GM23248 (cell line): ENCODE measurements at regions not wholly inside any gene's neighbourhood (a gene's known extent, or its start where the extent isn't known, plus 50 kb on each side); places are given as distances from the start of the nearest gene placed in this dataset.
"Not testable (repeated sequence)": the region's sequence is repeated elsewhere in the genome, so short reads cannot be mapped to it uniquely, and the experiment has no call there.

ENCODE experiments used
- DNase-seq: peaks from one replicate; pipeline ENCODE4 v3.0.0-alpha.2; 2015
- H2AFZ ChIP-seq: fragments of 200-600 bp; sonication (generic); 2 replicates; pipeline ENCODE4 v1.6.1; 2016; ENCODE audit warnings: antibody characterized with exemption
- H3F3A ChIP-seq: fragments of 200-600 bp; sonication (generic); 2 replicates; pipeline ENCODE4 v1.6.1; 2016; ENCODE audit warnings: mild to moderate bottlenecking, antibody characterized with exemption, mixed run types; ENCODE audit not compliant: insufficient read depth
- H3K27ac ChIP-seq: fragments of 200-600 bp; sonication (generic); 2 replicates; pipeline ENCODE4 v1.5.1; 2016; ENCODE audit warnings: mild to moderate bottlenecking
- H3K27me3 ChIP-seq: fragments of 200-600 bp; sonication (generic); replicated peaks from 2 replicates; pipeline ENCODE4 v1.6.1; 2016; ENCODE audit warnings: mild to moderate bottlenecking; ENCODE audit not compliant: insufficient read depth
- H3K36me3 ChIP-seq: fragments of 200-600 bp; sonication (generic); 2 replicates; pipeline ENCODE4 v1.6.1; 2016; ENCODE audit warnings: low read depth, mild to moderate bottlenecking
- H3K4me1 ChIP-seq: fragments of 200-600 bp; sonication (generic); 2 replicates; pipeline ENCODE4 v1.6.1; 2016; ENCODE audit warnings: mild to moderate bottlenecking; ENCODE audit not compliant: insufficient read depth
- H3K4me2 ChIP-seq: fragments of 200-600 bp; sonication (generic); one replicate; pipeline ENCODE4 v1.6.1; 2016; ENCODE audit warnings: mild to moderate bottlenecking; ENCODE audit not compliant: unreplicated experiment
- H3K4me3 ChIP-seq: fragments of 200-600 bp; sonication (generic); 2 replicates; pipeline ENCODE4 v1.5.1; 2016; ENCODE audit warnings: mild to moderate bottlenecking
- H3K79me2 ChIP-seq: fragments of 200-600 bp; sonication (generic); 2 replicates; pipeline ENCODE4 v1.6.1; 2016; ENCODE audit warnings: mild to moderate bottlenecking; ENCODE audit not compliant: insufficient read depth
- H3K9ac ChIP-seq: fragments of 200-600 bp; sonication (generic); 2 replicates; pipeline ENCODE4 v1.6.1; 2016; ENCODE audit warnings: mild to moderate bottlenecking
- H3K9me2 ChIP-seq: fragments of 200-600 bp; sonication (generic); 2 replicates; pipeline ENCODE4 v1.6.1; 2016; ENCODE audit warnings: mixed run types, mild to moderate bottlenecking, moderate library complexity; ENCODE audit not compliant: insufficient read depth
- H3K9me3 ChIP-seq: fragments of 200-600 bp; sonication (generic); one replicate; pipeline ENCODE4 v1.6.1; 2017; ENCODE audit warnings: low read depth
- H4K20me1 ChIP-seq: fragments of 200-600 bp; sonication (generic); 2 replicates; pipeline ENCODE4 v1.6.0; 2016; ENCODE audit not compliant: insufficient read depth
- EZH2 ChIP-seq: fragments of 200-600 bp; sonication (generic); IDR thresholded peaks from 2 replicates; pipeline ENCODE4 v1.6.1; 2018; ENCODE audit warnings: antibody characterized with exemption, mild to moderate bottlenecking; ENCODE audit not compliant: insufficient read depth, poor library complexity, severe bottlenecking
- EZH2phosphoT487 ChIP-seq: fragments of 200-600 bp; sonication (generic); IDR thresholded peaks from 2 replicates; pipeline ENCODE4 v1.6.1; 2018; ENCODE audit warnings: antibody characterized with exemption, moderate library complexity, mild to moderate bottlenecking, low read depth; ENCODE audit not compliant: insufficient read depth
- WGBS, 2 experiments: methylation state at CpG; one replicate each; pipeline ENCODE4 v1.1.6; 2015 to 2017; ENCODE audit warnings: low lambda C conversion rate in 2 of 2, low coverage in 1 of 2; ENCODE audit errors: missing lambda C conversion rate in 2 of 2; 5-methylcytosine and 5-hydroxymethylcytosine counted together
- in situ Hi-C: fragments of 300-500 bp; cut with MboI; formaldehyde crosslinking; loops from 2 replicates; pipeline ENCODE4 v1.15.0; 2020

DNA sequence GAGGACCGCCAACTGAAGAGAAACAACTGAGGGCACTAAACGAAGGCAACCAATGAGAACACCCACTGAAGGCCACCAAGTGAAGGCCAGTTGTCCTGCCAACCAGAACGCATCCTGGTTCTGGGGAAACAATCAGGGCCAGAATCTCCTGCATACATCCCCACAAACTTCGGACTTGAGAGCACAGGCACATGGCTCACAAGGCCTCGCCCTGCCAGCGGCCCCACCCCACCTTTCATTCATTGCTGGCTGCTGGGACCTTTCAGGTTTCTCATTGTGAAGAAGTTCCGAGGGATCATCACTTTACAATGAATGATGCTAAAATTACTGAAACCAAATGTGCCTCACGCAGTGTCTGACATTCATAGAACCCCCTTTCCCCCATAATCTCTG is 79.2 kb upstream of the ABI1 start:
- DNase-seq, result no peak
- no peak overlapping the region for H3K4me3 ChIP-seq
- H3K9me3 ChIP-seq, result no peaks in the 10 kb centered on the region
- no peak overlapping the region for H3K9ac ChIP-seq
- no peak overlapping the region for H3K27ac ChIP-seq
- no peak overlapping the region for H3K4me2 ChIP-seq
- no peak for TF ChIP-seq EZH2phosphoT487
- no peak for TF ChIP-seq EZH2
- in situ Hi-C loops, result no loop called here
- WGBS, 2 experiments, result 63 to 65% methylated on average over 8 of the region's 8 CpGs
- no peaks in the 10 kb centered on the region for H4K20me1 ChIP-seq
- H3K27me3 ChIP-seq, result no peaks in the 10 kb centered on the region
- no peak overlapping the region for H2AFZ ChIP-seq
- H3K4me1 ChIP-seq, result no peaks in the 10 kb centered on the region
- no peaks in the 10 kb centered on the region for H3K36me3 ChIP-seq
- H3K9me2 ChIP-seq, result no peaks in the 10 kb centered on the region
- H3F3A ChIP-seq, result no peaks in the 10 kb centered on the region
- H3K79me2 ChIP-seq, result no peaks in the 10 kb centered on the region

DNA sequence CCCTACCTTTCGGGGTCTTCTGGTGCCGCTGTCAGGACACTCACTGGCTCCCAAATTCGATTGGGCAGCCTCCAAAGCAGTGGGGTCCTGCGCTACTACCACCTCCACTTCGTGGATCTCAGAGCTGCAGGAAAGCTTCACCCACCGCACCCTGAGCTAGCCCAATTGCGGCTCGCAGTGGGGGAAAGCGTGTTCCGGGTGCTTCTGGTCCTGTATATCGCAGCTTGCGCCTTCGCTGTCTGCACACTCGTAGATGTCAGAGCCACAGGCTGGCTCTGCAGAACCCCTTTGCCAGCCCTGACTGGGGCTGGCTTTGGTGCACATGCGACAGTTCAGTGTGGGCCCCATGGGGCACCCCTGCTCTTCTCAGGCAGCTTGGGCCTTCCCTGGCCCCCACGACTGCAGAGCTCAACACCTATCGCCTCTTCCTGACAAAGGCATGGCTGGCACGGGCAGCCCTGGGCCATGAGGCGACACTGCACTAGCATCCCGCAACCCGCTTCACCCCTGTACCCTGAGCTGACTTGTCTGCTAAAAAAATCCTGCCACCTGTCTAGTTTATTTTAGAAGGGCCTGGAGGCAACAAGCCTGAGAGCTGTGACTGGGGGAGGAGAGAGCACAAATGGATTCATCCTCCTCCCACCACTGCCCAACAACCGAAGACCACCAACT is 78.7 kb upstream of the ABI1 start:
- Histone ChIP-seq H3K4me2 (no peak overlapping the region), H3K9me3 (no peaks in the 10 kb centered on the region), H3F3A (no peaks in the 10 kb centered on the region), H3K9ac (no peak overlapping the region), H3K9me2 (no peaks in the 10 kb centered on the region), H3K27ac (no peak overlapping the region), H2AFZ (no peak overlapping the region), H3K4me3 (no peak overlapping the region), H3K79me2 (no peaks in the 10 kb centered on the region), H3K4me1 (no peaks in the 10 kb centered on the region), H4K20me1 (no peaks in the 10 kb centered on the region), H3K36me3 (no peaks in the 10 kb centered on the region), H3K27me3 (no peaks in the 10 kb centered on the region)
- no peak for DNase-seq
- 70 to 72% methylated on average over 22 of the region's 22 CpGs for WGBS, 2 experiments
- in situ Hi-C loops, result no loop called here
- TF ChIP-seq EZH2phosphoT487 (no peak), EZH2 (no peak)

DNA sequence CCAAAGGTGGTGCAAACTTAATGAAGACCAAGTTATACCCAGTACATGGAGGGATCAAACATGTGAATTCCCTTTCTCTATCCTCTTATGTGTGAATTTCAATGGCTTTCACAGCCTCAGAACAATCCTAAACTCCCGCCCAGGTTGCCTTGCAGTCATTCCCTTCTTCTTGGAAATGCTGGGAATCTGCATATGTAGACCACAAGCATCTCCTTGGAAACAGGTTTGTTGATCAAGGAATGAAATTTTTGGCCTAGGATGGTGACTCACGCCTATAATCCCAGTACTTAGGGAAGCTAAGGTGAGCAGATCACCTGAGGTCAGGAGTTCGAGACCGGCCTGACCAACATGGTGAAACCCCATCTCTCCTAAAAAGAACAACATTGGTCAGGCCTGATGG is 77.8 kb upstream of the ABI1 start:
- Histone ChIP-seq H3K36me3 (no peaks in the 10 kb centered on the region), H3K4me2 (no peak overlapping the region), H3K27me3 (no peaks in the 10 kb centered on the region), H3F3A (no peaks in the 10 kb centered on the region), H3K4me3 (no peak overlapping the region), H3K9me3 (no peaks in the 10 kb centered on the region), H4K20me1 (no peaks in the 10 kb centered on the region), H3K27ac (no peak overlapping the region), H3K4me1 (no peaks in the 10 kb centered on the region), H3K79me2 (no peaks in the 10 kb centered on the region), H2AFZ (no peak overlapping the region), H3K9me2 (no peaks in the 10 kb centered on the region), H3K9ac (no peak overlapping the region)
- TF ChIP-seq EZH2phosphoT487 (no peak), EZH2 (no peak)
- DNase-seq, result no peak
- in situ Hi-C loops, result no loop called here
- WGBS, 2 experiments, result 62 to 67% methylated on average over 4 of the region's 4 CpGs

DNA sequence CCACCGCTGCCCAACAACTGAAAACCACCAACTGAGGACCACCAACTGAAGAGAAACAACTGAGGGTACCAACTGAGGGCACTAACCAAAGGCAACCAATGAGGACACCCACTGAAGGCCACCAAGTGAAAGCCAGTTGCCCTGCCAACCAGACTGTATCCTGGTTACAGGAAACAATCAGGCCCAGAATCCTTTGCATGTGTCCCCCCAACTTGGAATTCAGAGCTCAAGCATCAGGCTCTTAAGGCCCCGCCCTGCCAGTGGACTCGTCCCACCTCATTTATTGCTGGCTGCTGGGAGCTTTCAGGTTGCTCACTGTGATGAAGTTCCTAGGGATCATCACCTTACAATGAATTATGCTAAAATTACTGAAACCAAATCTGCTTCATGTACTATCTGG is 76.6 kb upstream of the ABI1 start:
- Histone ChIP-seq H3K27ac (no peak overlapping the region), H3K9me3 (no peaks in the 10 kb centered on the region), H3K36me3 (no peaks in the 10 kb centered on the region), H3F3A (no peaks in the 10 kb centered on the region), H3K9me2 (no peaks in the 10 kb centered on the region), H3K4me2 (no peak overlapping the region), H2AFZ (no peak overlapping the region), H3K79me2 (no peaks in the 10 kb centered on the region), H3K9ac (no peak overlapping the region), H3K27me3 (no peaks in the 10 kb centered on the region), H4K20me1 (no peaks in the 10 kb centered on the region), H3K4me3 (no peak overlapping the region), H3K4me1 (no peaks in the 10 kb centered on the region)
- in situ Hi-C loops, result no loop called here
- 33 to 46% methylated on average over 3 of the region's 3 CpGs for WGBS, 2 experiments
- no peak for DNase-seq
- TF ChIP-seq EZH2phosphoT487 (no peak), EZH2 (no peak)

DNA sequence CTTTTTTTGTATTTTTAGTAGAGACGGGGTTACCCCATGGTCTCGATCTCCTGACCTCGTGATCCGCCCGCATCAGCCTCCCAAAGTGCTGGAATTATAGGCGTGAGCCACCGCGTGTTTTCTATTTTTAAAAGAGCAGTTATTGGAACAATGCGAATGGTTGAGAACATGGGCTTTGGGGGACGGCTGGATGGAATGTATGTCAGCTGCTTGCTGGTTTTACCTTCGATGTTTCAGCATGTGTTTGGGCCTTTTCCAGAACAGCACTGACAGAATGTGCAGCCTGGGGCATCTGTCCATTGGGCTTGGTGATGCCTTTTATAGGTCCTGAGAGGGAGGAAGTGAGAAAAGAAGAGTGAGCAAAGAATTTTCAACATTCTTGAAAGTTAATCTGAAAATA is 73.4 kb upstream of the ABI1 start:
- H3K4me2 ChIP-seq, DNase-seq, H3F3A ChIP-seq, H2AFZ ChIP-seq, in situ Hi-C loops, H3K9me3 ChIP-seq, H3K79me2 ChIP-seq, H4K20me1 ChIP-seq, H3K36me3 ChIP-seq, H3K4me3 ChIP-seq, H3K27ac ChIP-seq, H3K27me3 ChIP-seq, H3K9ac ChIP-seq, H3K9me2 ChIP-seq, H3K4me1 ChIP-seq: not testable (repeated sequence)
- WGBS, 2 experiments, result 69 to 71% methylated on average over 11 of the region's 11 CpGs
